H1 (cell line): ENCODE measurements at regions not wholly inside any gene's neighbourhood (a gene's known extent, or its start where the extent isn't known, plus 50 kb on each side); places are given as distances from the start of the nearest gene placed in this dataset.

Source experiments
- CBX8 ChIP-seq: fragments of 300-800, 300-1000 bp; sonication (generic); IDR thresholded peaks from 2 replicates; pipeline ENCODE4 v1.7.1; 2016; ENCODE audit warnings: low read depth, low read length, borderline replicate concordance
- CTCF ChIP-seq, 3 experiments: IDR thresholded peaks; 1 replicate in 2 of 3; 2 replicates in 1 of 3; pipeline versions ENCODE4 v1.5.1 to v1.6.1; 2011; ENCODE audit warnings: low read length in 3 of 3, mild to moderate bottlenecking in 3 of 3, inconsistent platforms in 2 of 3, low read depth in 1 of 3, moderate library complexity in 1 of 3; ENCODE audit not compliant: insufficient read depth in 1 of 3; ENCODE audit errors: control extremely low read depth in 1 of 3
- EP300 ChIP-seq, 2 experiments: IDR thresholded peaks; 1 replicate in 1 of 2; 2 replicates in 1 of 2; pipeline ENCODE4 v1.6.1; 2011 to 2012; ENCODE audit warnings: low read depth in 2 of 2, low read length in 2 of 2, mild to moderate bottlenecking in 2 of 2, borderline replicate concordance in 1 of 2, inconsistent platforms in 1 of 2, moderate library complexity in 1 of 2
- EZH2 ChIP-seq: fragments of 200-600 bp; sonication (generic); IDR thresholded peaks from 2 replicates; pipeline ENCODE4 v1.7.1; 2012; ENCODE audit warnings: low read depth, mild to moderate bottlenecking, moderate library complexity, low read length, inconsistent platforms; ENCODE audit not compliant: severe bottlenecking
- JUN ChIP-seq: IDR thresholded peaks from 2 replicates; pipeline ENCODE4 v1.6.1; 2011; ENCODE audit warnings: low read depth, mild to moderate bottlenecking, improper control_type of control experiment, low read length
- KDM5A ChIP-seq: fragments of 200-600 bp; IDR thresholded peaks from 2 replicates; pipeline ENCODE4 v1.7.1; 2012; ENCODE audit warnings: mild to moderate bottlenecking, low read length, inconsistent platforms, mixed read lengths
- PHF8 ChIP-seq: fragments of 200-600 bp; sonication (generic); conservative IDR thresholded peaks from 2 replicates; pipeline ENCODE4 v1.7.1; 2012; ENCODE audit warnings: low read depth, mild to moderate bottlenecking, inconsistent platforms, low read length, moderate library complexity
- SP1 ChIP-seq: IDR thresholded peaks from 2 replicates; pipeline ENCODE4 v1.6.1; 2011; ENCODE audit warnings: low read depth, low read length
- TCF12 ChIP-seq: IDR thresholded peaks from 2 replicates; pipeline ENCODE4 v1.6.1; 2011; ENCODE audit warnings: low read depth, mild to moderate bottlenecking, low read length

GRCh38 chr10:28945959-28946358, 268.6 kb downstream of the BAMBI start:
- TF ChIP-seq TCF12 (no peak), SP1 (no peak), PHF8 (no peak), CTCF (IDR thresholded peaks at IDR 0.05; ENCODE audit: control extremely low read depth in 1 of 3, insufficient read depth in 1 of 3, low read depth in 1 of 3, low read length in 3 of 3) (no peak), KDM5A (no peak), EZH2 (no peak), JUN (no peak), EP300 (IDR thresholded peaks at IDR 0.05; ENCODE audit: borderline replicate concordance in 1 of 2, low read depth in 2 of 2, low read length in 2 of 2) (no peak), CBX8 (no peak)
